ENCODE measurements at regions not wholly inside any gene's neighbourhood (a gene's known extent, or its start where the extent isn't known, plus 50 kb on each side); places are given as distances from the start of the nearest gene placed in this dataset.
A peak's percentile ranks its signal among the peaks of the same experiment; 100 is the strongest.

DNA sequence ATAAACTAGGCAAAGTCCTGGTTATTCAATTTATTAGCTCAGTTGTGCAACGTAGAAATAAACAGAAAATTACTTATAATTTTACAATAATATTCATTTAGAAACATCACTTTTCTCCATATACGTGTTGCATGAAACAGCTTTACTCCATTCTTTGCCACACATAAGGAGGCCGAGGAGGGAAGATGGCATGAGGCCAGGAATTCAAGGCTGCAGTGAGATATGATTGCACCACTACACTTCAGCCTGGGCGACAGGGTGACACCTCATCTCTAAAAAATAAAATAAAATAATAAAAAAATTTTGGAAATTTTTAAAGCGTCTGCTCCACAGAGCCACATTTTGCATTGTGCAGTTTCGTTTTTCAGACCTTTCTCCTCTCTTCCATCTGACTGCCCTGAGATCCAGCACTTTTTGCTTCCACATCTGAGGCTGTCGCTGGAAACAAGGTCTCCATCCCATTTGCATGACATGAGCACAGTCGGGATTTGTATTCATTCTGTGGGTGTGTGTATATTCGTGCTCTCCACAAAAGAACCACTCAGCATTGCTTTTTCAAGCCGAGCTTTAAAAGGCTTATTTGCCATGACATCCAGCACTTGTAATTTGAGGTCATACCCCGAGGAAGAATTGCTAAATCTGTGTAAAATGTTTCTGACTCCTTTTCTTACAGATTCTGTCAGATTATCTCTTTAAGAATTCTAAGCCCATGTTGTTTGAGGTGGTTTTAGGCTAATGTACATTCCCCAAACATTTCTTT, 98.6 kb upstream of the MSX2 start:
- no CpG with 5 or more reads among the region's 11 CpGs for WGBS (ENCODE audit: extremely low coverage, insufficient coverage, low lambda C conversion rate)
- H3K4me1 ChIP-seq (ENCODE audit: control insufficient read depth, low read depth, low read length), result no peaks in the 10 kb centered on the region

DNA sequence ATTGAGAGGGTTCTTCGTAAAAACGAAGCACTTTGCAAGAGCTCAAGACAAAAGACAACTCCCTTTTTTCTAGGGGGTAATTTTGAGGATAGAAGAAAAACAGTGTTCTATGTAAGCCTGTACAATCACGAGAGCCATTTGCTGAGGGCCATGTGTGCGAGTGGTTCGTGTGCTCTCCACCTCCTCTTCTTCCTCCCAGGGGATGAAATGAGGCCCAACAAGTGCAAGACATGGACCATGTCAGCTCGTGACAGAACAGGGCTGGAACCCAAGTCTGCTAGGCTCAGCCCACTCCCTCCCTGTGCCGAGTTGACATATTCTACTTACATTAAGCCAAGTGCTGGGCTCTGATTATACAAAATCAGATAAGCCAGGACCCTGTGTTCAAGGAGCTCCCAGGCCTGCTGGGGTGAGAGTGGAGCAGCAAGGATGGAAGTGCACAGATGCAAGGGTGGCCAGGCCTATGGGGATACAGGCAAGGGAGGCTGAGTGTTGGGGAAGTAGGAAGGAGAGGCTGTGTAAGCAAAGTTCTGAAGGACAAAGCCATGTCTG, 97.9 kb upstream of the MSX2 start:
- Histone ChIP-seq H3K36me3 (ENCODE audit: control insufficient read depth, insufficient read depth, low read length) (no peaks in the 10 kb centered on the region), H3K18ac (ENCODE audit: low read length) (no peak overlapping the region), H3K23ac (ENCODE audit: low read length) (no peak overlapping the region), H3K79me1 (ENCODE audit: low read length) (no peaks in the 10 kb centered on the region), H3K4me2 (ENCODE audit: low read length) (no peak overlapping the region), H3K4me1 (ENCODE audit: control insufficient read depth, low read depth, low read length) (no peaks in the 10 kb centered on the region), H3K56ac (ENCODE audit: low read length) (no peak overlapping the region), H2AK5ac (ENCODE audit: low read length) (no peak overlapping the region), H3K9ac (ENCODE audit: low read length) (no peak overlapping the region), H2BK15ac (replicated peaks; ENCODE audit: low read depth) (no peak overlapping the region), H2BK5ac (ENCODE audit: low read length) (no peak overlapping the region), H3K27ac (ENCODE audit: low read depth, low read length) (no peak overlapping the region), H3K4ac (ENCODE audit: low read depth, low read length) (peak overlapping the region; percentile 18), H2BK120ac (ENCODE audit: low read depth, low read length) (no peak overlapping the region), H4K8ac (ENCODE audit: low read depth, low read length) (no peak overlapping the region), H3K79me2 (ENCODE audit: control insufficient read depth, insufficient read depth, low read length) (no peaks in the 10 kb centered on the region), H3K4me3 (ENCODE audit: low read length) (no peak overlapping the region), H3K27me3 (ENCODE audit: insufficient read depth, low read length, poor library complexity) (no peaks in the 10 kb centered on the region), H4K5ac (ENCODE audit: low read length) (no peak overlapping the region)
- WGBS (ENCODE audit: extremely low coverage, insufficient coverage, low lambda C conversion rate), result no CpG with 5 or more reads among the region's 7 CpGs
- DNase-seq, result no peak

More for the DNA sequence above, 98.6 kb upstream of the MSX2 start:
- Histone ChIP-seq H3K18ac (ENCODE audit: low read length) (no peak overlapping the region), H3K4ac (ENCODE audit: low read depth, low read length) (no peak overlapping the region), H2BK120ac (ENCODE audit: low read depth, low read length) (no peak overlapping the region), H2AK5ac (ENCODE audit: low read length) (no peak overlapping the region), H3K27ac (ENCODE audit: low read depth, low read length) (no peak overlapping the region), H3K4me3 (ENCODE audit: low read length) (no peak overlapping the region), H4K8ac (ENCODE audit: low read depth, low read length) (no peak overlapping the region), H2BK15ac (replicated peaks; ENCODE audit: low read depth) (no peak overlapping the region), H3K36me3 (ENCODE audit: control insufficient read depth, insufficient read depth, low read length) (no peaks in the 10 kb centered on the region), H3K9ac (ENCODE audit: low read length) (no peak overlapping the region), H3K79me1 (ENCODE audit: low read length) (no peaks in the 10 kb centered on the region), H3K79me2 (ENCODE audit: control insufficient read depth, insufficient read depth, low read length) (no peaks in the 10 kb centered on the region), H4K5ac (ENCODE audit: low read length) (no peak overlapping the region), H3K56ac (ENCODE audit: low read length) (no peak overlapping the region), H3K27me3 (ENCODE audit: insufficient read depth, low read length, poor library complexity) (no peaks in the 10 kb centered on the region), H3K4me2 (ENCODE audit: low read length) (no peak overlapping the region), H3K23ac (ENCODE audit: low read length) (no peak overlapping the region), H2BK5ac (ENCODE audit: low read length) (no peak overlapping the region)
- DNase-seq, result no peak

DNA sequence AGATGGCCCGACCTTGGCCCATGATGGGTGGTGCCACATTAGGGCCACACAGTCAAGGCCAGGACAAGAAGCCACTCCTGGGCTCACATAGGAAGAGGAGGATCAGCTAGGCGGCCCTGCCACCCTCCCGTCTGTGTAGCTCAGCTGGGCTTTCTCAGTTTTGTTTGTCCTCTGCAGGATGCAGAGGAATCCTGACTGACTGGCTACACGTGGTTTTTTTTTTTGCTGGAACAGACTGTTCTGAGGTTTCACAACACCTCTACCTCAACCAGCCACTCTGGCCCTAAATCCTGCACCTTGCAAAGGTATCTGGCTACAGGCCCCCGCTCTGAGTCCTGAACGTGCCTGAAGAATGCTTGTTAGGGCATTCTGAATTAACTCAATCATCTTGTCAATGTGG, 88.3 kb upstream of the MSX2 start:
- Histone ChIP-seq H4K5ac (ENCODE audit: low read length) (no peak overlapping the region), H4K8ac (ENCODE audit: low read depth, low read length) (no peak overlapping the region), H2BK120ac (ENCODE audit: low read depth, low read length) (no peak overlapping the region), H3K36me3 (ENCODE audit: control insufficient read depth, insufficient read depth, low read length) (no peaks in the 10 kb centered on the region), H3K27ac (ENCODE audit: low read depth, low read length) (no peak overlapping the region), H3K79me2 (ENCODE audit: control insufficient read depth, insufficient read depth, low read length) (no peaks in the 10 kb centered on the region), H3K9ac (ENCODE audit: low read length) (no peak overlapping the region), H3K27me3 (ENCODE audit: insufficient read depth, low read length, poor library complexity) (no peaks in the 10 kb centered on the region), H3K4ac (ENCODE audit: low read depth, low read length) (no peak overlapping the region), H2AK5ac (ENCODE audit: low read length) (no peak overlapping the region), H3K4me3 (ENCODE audit: low read length) (no peak overlapping the region), H2BK15ac (replicated peaks; ENCODE audit: low read depth) (no peak overlapping the region), H3K23ac (ENCODE audit: low read length) (no peak overlapping the region), H3K56ac (ENCODE audit: low read length) (no peak overlapping the region), H3K18ac (ENCODE audit: low read length) (no peak overlapping the region), H3K4me1 (ENCODE audit: control insufficient read depth, low read depth, low read length) (no peaks in the 10 kb centered on the region), H2BK5ac (ENCODE audit: low read length) (no peak overlapping the region), H3K79me1 (ENCODE audit: low read length) (no peaks in the 10 kb centered on the region), H3K4me2 (ENCODE audit: low read length) (no peak overlapping the region)
- DNase-seq, result no peak
- no CpG with 5 or more reads among the region's 6 CpGs for WGBS (ENCODE audit: extremely low coverage, insufficient coverage, low lambda C conversion rate)

DNA sequence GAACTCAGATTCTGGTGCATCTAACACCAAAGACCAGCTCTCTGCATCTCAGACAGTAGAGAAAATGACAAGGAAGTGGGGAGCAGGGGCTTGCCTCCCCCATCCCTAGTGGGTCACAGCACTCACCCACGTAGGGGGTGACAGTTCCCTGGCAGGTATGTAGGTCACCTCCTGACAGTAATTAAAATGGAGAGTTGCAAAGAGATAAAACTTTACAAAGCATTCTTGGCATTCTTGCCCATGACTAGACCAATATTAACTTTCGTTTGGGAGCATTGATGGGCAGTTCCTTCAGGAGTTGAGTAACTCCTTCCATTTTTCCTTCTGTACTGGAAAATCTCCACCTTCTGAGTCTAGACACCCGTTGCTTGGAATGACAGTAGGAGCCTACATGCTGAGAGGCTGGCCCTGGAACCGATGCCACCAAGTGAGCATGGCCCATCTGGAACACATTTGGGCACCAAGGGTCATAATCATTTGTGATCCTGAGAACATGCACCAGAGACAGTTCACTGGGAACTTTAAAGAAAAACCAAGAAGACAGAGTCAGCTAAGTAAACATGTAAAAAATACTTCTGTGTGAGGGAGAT, 81.5 kb upstream of the MSX2 start:
- H2BK5ac ChIP-seq (ENCODE audit: low read length), result no peak overlapping the region
- no peak overlapping the region for H2BK120ac ChIP-seq (ENCODE audit: low read depth, low read length)
- H3K36me3 ChIP-seq (ENCODE audit: control insufficient read depth, insufficient read depth, low read length), result no peaks in the 10 kb centered on the region
- H3K4me2 ChIP-seq (ENCODE audit: low read length), result no peak overlapping the region
- no peak overlapping the region for H3K4me3 ChIP-seq (ENCODE audit: low read length)
- no peak overlapping the region for H3K9ac ChIP-seq (ENCODE audit: low read length)
- WGBS (ENCODE audit: extremely low coverage, insufficient coverage, low lambda C conversion rate), result no CpG with 5 or more reads among the region's 4 CpGs
- no peak overlapping the region for H2AK5ac ChIP-seq (ENCODE audit: low read length)
- H4K8ac ChIP-seq (ENCODE audit: low read depth, low read length), result no peak overlapping the region
- H3K18ac ChIP-seq (ENCODE audit: low read length), result no peak overlapping the region
- H3K27ac ChIP-seq (ENCODE audit: low read depth, low read length), result no peak overlapping the region
- H2BK15ac ChIP-seq (replicated peaks; ENCODE audit: low read depth), result no peak overlapping the region
- peak; percentile 46 for DNase-seq
- no peak overlapping the region for H3K56ac ChIP-seq (ENCODE audit: low read length)
- H3K79me2 ChIP-seq (ENCODE audit: control insufficient read depth, insufficient read depth, low read length), result no peaks in the 10 kb centered on the region
- H4K5ac ChIP-seq (ENCODE audit: low read length), result no peak overlapping the region
- no peak overlapping the region for H3K4ac ChIP-seq (ENCODE audit: low read depth, low read length)
- peaks cover 5% of the 10 kb centered on the region for H3K4me1 ChIP-seq (ENCODE audit: control insufficient read depth, low read depth, low read length)
- no peak overlapping the region for H3K23ac ChIP-seq (ENCODE audit: low read length)
- H3K79me1 ChIP-seq (ENCODE audit: low read length), result no peaks in the 10 kb centered on the region
- H3K27me3 ChIP-seq (ENCODE audit: insufficient read depth, low read length, poor library complexity), result no peaks in the 10 kb centered on the region

DNA sequence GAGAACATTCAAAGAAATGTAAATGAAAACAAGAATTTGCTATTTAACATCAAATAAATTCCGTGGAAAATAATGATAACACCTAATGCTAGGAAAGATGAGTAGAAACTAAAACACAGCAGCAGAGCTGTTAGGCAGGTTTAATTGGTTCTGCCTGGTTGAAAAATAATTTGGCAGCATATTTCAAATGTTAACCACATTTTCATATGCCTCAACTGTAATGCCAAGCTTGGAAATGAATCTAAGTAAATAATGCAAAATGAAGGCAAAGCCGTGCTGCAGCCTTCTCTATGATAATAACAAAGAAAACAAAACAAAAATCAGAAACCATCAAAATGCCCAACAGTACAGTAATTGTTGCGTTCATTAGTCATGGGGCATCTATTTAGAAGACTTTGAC, 79.9 kb upstream of the MSX2 start:
- H2BK5ac ChIP-seq (ENCODE audit: low read length), result no peak overlapping the region
- no peak overlapping the region for H3K23ac ChIP-seq (ENCODE audit: low read length)
- H4K5ac ChIP-seq (ENCODE audit: low read length), result no peak overlapping the region
- no peaks in the 10 kb centered on the region for H3K79me1 ChIP-seq (ENCODE audit: low read length)
- H3K79me2 ChIP-seq (ENCODE audit: control insufficient read depth, insufficient read depth, low read length), result no peaks in the 10 kb centered on the region
- no peak for DNase-seq
- H3K9ac ChIP-seq (ENCODE audit: low read length), result no peak overlapping the region
- WGBS (ENCODE audit: extremely low coverage, insufficient coverage, low lambda C conversion rate), result no CpG with 5 or more reads among the region's 3 CpGs
- no peak overlapping the region for H2BK120ac ChIP-seq (ENCODE audit: low read depth, low read length)
- no peak overlapping the region for H4K8ac ChIP-seq (ENCODE audit: low read depth, low read length)
- no peak overlapping the region for H3K56ac ChIP-seq (ENCODE audit: low read length)
- no peak overlapping the region for H2BK15ac ChIP-seq (replicated peaks; ENCODE audit: low read depth)
- H3K4me2 ChIP-seq (ENCODE audit: low read length), result no peak overlapping the region
- no peak overlapping the region for H3K4ac ChIP-seq (ENCODE audit: low read depth, low read length)
- no peak overlapping the region for H3K27ac ChIP-seq (ENCODE audit: low read depth, low read length)
- H3K27me3 ChIP-seq (ENCODE audit: insufficient read depth, low read length, poor library complexity), result no peaks in the 10 kb centered on the region
- no peak overlapping the region for H3K4me3 ChIP-seq (ENCODE audit: low read length)
- no peaks in the 10 kb centered on the region for H3K36me3 ChIP-seq (ENCODE audit: control insufficient read depth, insufficient read depth, low read length)
- no peak overlapping the region for H3K18ac ChIP-seq (ENCODE audit: low read length)
- peaks cover 5% of the 10 kb centered on the region for H3K4me1 ChIP-seq (ENCODE audit: control insufficient read depth, low read depth, low read length)
- no peak overlapping the region for H2AK5ac ChIP-seq (ENCODE audit: low read length)
